Gastroesophageal sphincter (tissue), 3 donors: ENCODE measurements at regions not wholly inside any gene's neighbourhood (a gene's known extent, or its start where the extent isn't known, plus 50 kb on each side); places are given as distances from the start of the nearest gene placed in this dataset.

Experiments used
- POLR2AphosphoS5 ChIP-seq: sonication (generic); formaldehyde crosslinking; IDR thresholded peaks from one replicate; pipeline ENCODE4 v1.6.1; 2017; ENCODE audit warnings: antibody characterized with exemption
- TF ChIP-seq, protein P1 (sequence below), 4 experiments: fragments of 200-600 bp in 2 of 4; fragments of 450-650 bp in 2 of 4; sonication (generic) in 1 of 4; IDR thresholded peaks; one replicate each; pipeline ENCODE4 v1.5.1; 2017 to 2019; ENCODE audit warnings: antibody characterized with exemption in 4 of 4, mild to moderate bottlenecking in 2 of 4, moderate library complexity in 2 of 4

DNA sequence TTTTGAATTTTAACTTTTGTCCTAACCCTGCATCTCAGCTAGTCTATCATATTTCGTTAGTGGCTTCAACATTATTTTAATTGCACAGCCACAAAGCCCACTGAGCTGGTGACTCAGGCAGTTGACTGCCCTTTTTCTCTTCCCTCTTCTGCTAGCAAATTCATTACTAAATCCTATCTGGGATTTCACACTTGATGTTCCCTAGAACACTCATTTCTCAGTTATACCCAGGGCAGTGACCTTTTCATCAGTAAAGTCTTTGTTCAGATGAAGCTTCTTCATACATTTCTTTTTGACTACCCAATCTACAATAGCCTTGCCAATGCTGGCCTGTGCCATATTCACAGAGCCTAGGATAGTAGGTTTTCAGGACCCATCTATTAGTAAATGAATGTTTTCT lies 107.0 kb downstream of the ATXN7L3B start:
- TF ChIP-seq, protein P1, sequence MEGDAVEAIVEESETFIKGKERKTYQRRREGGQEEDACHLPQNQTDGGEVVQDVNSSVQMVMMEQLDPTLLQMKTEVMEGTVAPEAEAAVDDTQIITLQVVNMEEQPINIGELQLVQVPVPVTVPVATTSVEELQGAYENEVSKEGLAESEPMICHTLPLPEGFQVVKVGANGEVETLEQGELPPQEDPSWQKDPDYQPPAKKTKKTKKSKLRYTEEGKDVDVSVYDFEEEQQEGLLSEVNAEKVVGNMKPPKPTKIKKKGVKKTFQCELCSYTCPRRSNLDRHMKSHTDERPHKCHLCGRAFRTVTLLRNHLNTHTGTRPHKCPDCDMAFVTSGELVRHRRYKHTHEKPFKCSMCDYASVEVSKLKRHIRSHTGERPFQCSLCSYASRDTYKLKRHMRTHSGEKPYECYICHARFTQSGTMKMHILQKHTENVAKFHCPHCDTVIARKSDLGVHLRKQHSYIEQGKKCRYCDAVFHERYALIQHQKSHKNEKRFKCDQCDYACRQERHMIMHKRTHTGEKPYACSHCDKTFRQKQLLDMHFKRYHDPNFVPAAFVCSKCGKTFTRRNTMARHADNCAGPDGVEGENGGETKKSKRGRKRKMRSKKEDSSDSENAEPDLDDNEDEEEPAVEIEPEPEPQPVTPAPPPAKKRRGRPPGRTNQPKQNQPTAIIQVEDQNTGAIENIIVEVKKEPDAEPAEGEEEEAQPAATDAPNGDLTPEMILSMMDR (IDR thresholded peaks at IDR 0.05), result no peak
- no peak for TF ChIP-seq POLR2AphosphoS5
